Omental fat pad (tissue), 3 donors: ENCODE measurements at regions not wholly inside any gene's neighbourhood (a gene's known extent, or its start where the extent isn't known, plus 50 kb on each side); places are given as distances from the start of the nearest gene placed in this dataset.
"Not testable (repeated sequence)": the region's sequence is repeated elsewhere in the genome, so short reads cannot be mapped to it uniquely, and the experiment has no call there.

Experiments used
- ATAC-seq: fragments of 150-250 bp; one replicate; pipeline ENCODE4 v1.9.1; 2016; ENCODE audit warnings: mild to moderate bottlenecking, moderate library complexity; ENCODE audit not compliant: low FRiP score
- DNase-seq: peaks from one replicate; pipeline ENCODE4 v3.0.0-alpha.2; 2019; ENCODE audit warnings: low spot score
- TF ChIP-seq, protein P1 (sequence below), 3 donors: fragments of 450-650 bp; IDR thresholded peaks; one replicate each; pipeline ENCODE4 v1.5.1; 2016 to 2017; ENCODE audit warnings: antibody characterized with exemption in 3 of 3, mild to moderate bottlenecking in 3 of 3, moderate library complexity in 2 of 3

- DNase-seq: no peak
- TF ChIP-seq, protein P1, sequence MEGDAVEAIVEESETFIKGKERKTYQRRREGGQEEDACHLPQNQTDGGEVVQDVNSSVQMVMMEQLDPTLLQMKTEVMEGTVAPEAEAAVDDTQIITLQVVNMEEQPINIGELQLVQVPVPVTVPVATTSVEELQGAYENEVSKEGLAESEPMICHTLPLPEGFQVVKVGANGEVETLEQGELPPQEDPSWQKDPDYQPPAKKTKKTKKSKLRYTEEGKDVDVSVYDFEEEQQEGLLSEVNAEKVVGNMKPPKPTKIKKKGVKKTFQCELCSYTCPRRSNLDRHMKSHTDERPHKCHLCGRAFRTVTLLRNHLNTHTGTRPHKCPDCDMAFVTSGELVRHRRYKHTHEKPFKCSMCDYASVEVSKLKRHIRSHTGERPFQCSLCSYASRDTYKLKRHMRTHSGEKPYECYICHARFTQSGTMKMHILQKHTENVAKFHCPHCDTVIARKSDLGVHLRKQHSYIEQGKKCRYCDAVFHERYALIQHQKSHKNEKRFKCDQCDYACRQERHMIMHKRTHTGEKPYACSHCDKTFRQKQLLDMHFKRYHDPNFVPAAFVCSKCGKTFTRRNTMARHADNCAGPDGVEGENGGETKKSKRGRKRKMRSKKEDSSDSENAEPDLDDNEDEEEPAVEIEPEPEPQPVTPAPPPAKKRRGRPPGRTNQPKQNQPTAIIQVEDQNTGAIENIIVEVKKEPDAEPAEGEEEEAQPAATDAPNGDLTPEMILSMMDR (IDR thresholded peaks at IDR 0.05): no peak
- ATAC-seq: no peak
These were observed 134.5 kb downstream of the MED10 start for GRCh38 chr5:6243706-6244338.

GRCh38 chr5:6241056-6241455 is 137.3 kb downstream of the MED10 start:
- not testable (repeated sequence) for ATAC-seq, DNase-seq

- DNase-seq: no peak
- ATAC-seq: no peak
These were observed 141.4 kb downstream of the MED10 start for GRCh38 chr5:6236858-6237481.

GRCh38 chr5:6236170-6236793 is 142.1 kb downstream of the MED10 start:
- DNase-seq: no peak
- no peak for ATAC-seq
- TF ChIP-seq, protein P1 (IDR thresholded peaks at IDR 0.05): no peak

More at GRCh38 chr5:6236858-6237481, 141.4 kb downstream of the MED10 start:
- TF ChIP-seq, protein P1 (IDR thresholded peaks at IDR 0.05): no peak

DNA sequence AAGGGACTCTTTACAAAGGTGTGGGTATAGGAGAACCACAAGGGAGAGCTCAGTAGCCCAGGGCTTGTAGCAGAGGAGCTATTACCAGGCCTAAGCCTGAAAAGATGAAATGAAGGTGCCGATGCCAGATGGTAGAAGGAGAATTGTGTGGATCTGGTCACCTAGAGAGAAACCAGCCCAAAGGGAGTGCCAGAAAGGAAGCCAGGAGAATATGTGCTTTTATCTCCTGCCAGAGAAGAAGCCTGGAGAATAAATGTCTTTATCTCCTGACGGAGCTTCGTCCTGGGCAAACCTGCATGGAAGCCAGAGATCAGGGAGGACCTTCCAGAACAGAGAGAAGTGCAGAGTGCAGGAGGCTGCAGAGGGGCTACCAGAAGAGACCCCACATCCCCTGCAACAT is 142.6 kb downstream of the MED10 start:
- DNase-seq: no peak
- ATAC-seq: no peak
- TF ChIP-seq, protein P1 (IDR thresholded peaks at IDR 0.05): no peak

DNA sequence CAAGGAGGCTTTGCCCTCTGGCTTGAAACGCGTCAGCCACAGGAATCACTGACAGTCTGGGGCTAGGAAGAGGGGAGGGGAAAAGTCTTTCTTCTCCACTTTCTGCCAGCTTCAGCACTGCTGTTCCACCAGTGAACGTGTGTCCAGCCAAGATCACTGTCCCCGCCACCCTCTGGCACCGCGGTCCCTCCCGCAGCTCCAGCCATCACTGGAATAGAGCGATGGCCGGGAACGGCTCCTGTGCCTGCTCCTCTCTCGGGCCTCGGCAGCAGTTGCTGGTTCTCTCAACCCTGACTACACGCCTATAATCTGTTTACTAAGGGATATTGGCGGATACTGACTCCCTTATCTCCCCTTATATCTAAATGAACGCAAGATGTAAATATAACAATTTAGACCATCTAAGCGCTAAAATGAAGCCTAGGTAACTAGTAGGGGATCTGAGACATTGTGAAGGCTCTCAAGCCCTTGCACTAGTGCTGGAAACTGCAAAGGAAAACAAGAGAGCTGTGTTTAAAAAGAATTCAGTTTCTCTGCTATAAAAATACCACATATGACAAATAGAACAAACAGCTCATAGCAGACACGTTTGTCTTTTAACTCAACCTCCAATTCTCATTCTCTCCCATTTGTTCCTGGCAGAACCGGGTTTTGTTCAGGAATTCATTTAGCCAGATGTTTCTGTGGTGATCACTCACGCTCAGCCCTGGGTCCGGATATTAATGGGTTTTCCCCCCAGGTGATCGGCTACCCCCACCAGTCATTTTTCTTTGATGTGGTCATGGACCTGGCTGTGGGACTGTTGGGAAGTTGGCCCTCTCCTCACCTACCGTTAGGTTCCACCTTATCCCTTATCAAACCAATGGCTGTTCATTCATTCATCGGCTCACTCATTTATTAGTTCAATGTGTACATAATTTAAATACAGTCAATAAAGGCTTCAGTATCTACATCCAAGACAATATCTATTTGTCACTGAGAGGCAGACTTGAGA is 149.8 kb downstream of the MED10 start:
- TF ChIP-seq, protein P1 (IDR thresholded peaks at IDR 0.05): no peak
- ATAC-seq (no peak), DNase-seq (no peak)

DNA sequence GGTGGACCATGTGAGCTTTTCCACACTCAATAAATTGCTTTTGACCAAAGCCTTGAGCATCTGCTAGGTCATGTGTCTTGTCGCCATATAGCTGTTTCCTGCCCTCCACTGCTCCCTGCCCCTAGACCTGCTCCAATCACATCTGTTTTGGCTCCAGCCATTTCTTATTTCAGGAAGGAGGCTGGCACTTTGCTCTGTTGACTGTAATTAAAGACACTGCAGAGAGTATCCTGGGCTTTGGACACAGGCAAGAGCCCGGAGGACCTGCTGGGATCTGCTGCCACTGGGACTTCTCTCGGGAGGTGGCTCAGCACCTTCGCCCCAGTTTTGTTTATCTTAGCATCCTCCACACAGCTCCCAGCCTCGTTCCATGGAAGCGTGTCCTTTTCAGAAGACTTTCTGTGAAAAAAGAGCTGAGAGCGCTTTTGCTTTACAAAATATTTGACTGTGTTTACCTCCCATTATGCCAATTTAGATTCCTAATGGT is 153.2 kb downstream of the MED10 start:
- DNase-seq (no peak), ATAC-seq (no peak)
- TF ChIP-seq, protein P1 (IDR thresholded peaks at IDR 0.05): no peak
